Osteocyte (in vitro differentiated cells): ENCODE measurements at regions not wholly inside any gene's neighbourhood (a gene's known extent, or its start where the extent isn't known, plus 50 kb on each side); places are given as distances from the start of the nearest gene placed in this dataset.
"Not testable (repeated sequence)": the region's sequence is repeated elsewhere in the genome, so short reads cannot be mapped to it uniquely, and the experiment has no call there.

Experiments
- DNase-seq: peaks from one replicate; pipeline ENCODE4 v3.0.0; 2021; ENCODE audit warnings: mixed read lengths; ENCODE audit not compliant: unreplicated experiment; ENCODE audit errors: extremely low spot score
- H3K27ac Mint-ChIP-seq: one replicate; pipeline ENCODE4 v1.8.0; 2021; ENCODE audit warnings: mild to moderate bottlenecking, mixed read lengths; ENCODE audit not compliant: unreplicated experiment
- H3K27me3 Mint-ChIP-seq: one replicate; pipeline ENCODE4 v1.8.0; 2021; ENCODE audit warnings: mixed read lengths; ENCODE audit not compliant: unreplicated experiment
- H3K36me3 Mint-ChIP-seq: one replicate; pipeline ENCODE4 v1.8.0; 2021; ENCODE audit warnings: mixed read lengths; ENCODE audit not compliant: unreplicated experiment
- H3K4me1 Mint-ChIP-seq: one replicate; pipeline ENCODE4 v1.8.0; 2021; ENCODE audit warnings: mixed read lengths; ENCODE audit not compliant: unreplicated experiment
- H3K4me3 Mint-ChIP-seq: one replicate; pipeline ENCODE4 v1.8.0; 2021; ENCODE audit warnings: mild to moderate bottlenecking, moderate library complexity, mixed read lengths; ENCODE audit not compliant: unreplicated experiment
- H3K9me3 Mint-ChIP-seq: one replicate; pipeline ENCODE4 v1.8.0; 2021; ENCODE audit warnings: mixed read lengths; ENCODE audit not compliant: unreplicated experiment
- CTCF ChIP-seq: fragments of 200-600 bp; sonication (generic); IDR thresholded peaks from 2 replicates; pipeline ENCODE4 v1.5.0; 2021; ENCODE audit warnings: antibody characterized with exemption, mild to moderate bottlenecking, moderate library complexity

- not testable (repeated sequence) for H3K4me1 Mint-ChIP-seq, H3K27ac Mint-ChIP-seq, H3K36me3 Mint-ChIP-seq, H3K9me3 Mint-ChIP-seq, DNase-seq, H3K4me3 Mint-ChIP-seq, H3K27me3 Mint-ChIP-seq
Measured at GRCh38 chr9:65454034-65454433, 169.0 kb upstream of the FOXD4L5 start.

- H3K27me3 Mint-ChIP-seq, DNase-seq, H3K4me3 Mint-ChIP-seq, H3K27ac Mint-ChIP-seq, H3K36me3 Mint-ChIP-seq, H3K4me1 Mint-ChIP-seq: not testable (repeated sequence)
- H3K9me3 Mint-ChIP-seq: peaks cover 19% of the 10 kb centered on the region
Measured at GRCh38 chr9:65449886-65450610, 165.0 kb upstream of the FOXD4L5 start.

- no peak overlapping the region for H3K27ac Mint-ChIP-seq
- H3K27me3 Mint-ChIP-seq: no peaks in the 10 kb centered on the region
- TF ChIP-seq CTCF: no peak
Measured at GRCh38 chr9:65449423-65449822, 164.4 kb upstream of the FOXD4L5 start.

GRCh38 chr9:65447146-65447545 is 162.1 kb upstream of the FOXD4L5 start:
- H3K27me3 Mint-ChIP-seq, H3K4me3 Mint-ChIP-seq, H3K4me1 Mint-ChIP-seq, H3K36me3 Mint-ChIP-seq, H3K27ac Mint-ChIP-seq, DNase-seq: not testable (repeated sequence)
- H3K9me3 Mint-ChIP-seq: peaks cover 13% of the 10 kb centered on the region

More at GRCh38 chr9:65449423-65449822, 164.4 kb upstream of the FOXD4L5 start:
- no peaks in the 10 kb centered on the region for H3K36me3 Mint-ChIP-seq
- H3K4me3 Mint-ChIP-seq: no peak overlapping the region
- no peaks in the 10 kb centered on the region for H3K4me1 Mint-ChIP-seq
- H3K9me3 Mint-ChIP-seq: peaks cover 19% of the 10 kb centered on the region
- DNase-seq: no peak

- H3K9me3 Mint-ChIP-seq: peaks cover 18% of the 10 kb centered on the region
- DNase-seq, H3K27me3 Mint-ChIP-seq, H3K27ac Mint-ChIP-seq, H3K4me3 Mint-ChIP-seq, H3K36me3 Mint-ChIP-seq, H3K4me1 Mint-ChIP-seq: not testable (repeated sequence)
Measured at GRCh38 chr9:65445991-65446390, 161.0 kb upstream of the FOXD4L5 start.

- no peak for TF ChIP-seq CTCF
- peaks cover 23% of the 10 kb centered on the region for H3K9me3 Mint-ChIP-seq
- DNase-seq: no peak
- H3K4me1 Mint-ChIP-seq: no peaks in the 10 kb centered on the region
- H3K4me3 Mint-ChIP-seq: no peak overlapping the region
- H3K27me3 Mint-ChIP-seq: no peaks in the 10 kb centered on the region
- H3K27ac Mint-ChIP-seq: no peak overlapping the region
- no peaks in the 10 kb centered on the region for H3K36me3 Mint-ChIP-seq
Measured at GRCh38 chr9:65444943-65445342, 159.9 kb upstream of the FOXD4L5 start.

GRCh38 chr9:65442116-65442515 is 157.1 kb upstream of the FOXD4L5 start:
- H3K4me1 Mint-ChIP-seq, DNase-seq, H3K36me3 Mint-ChIP-seq, H3K27me3 Mint-ChIP-seq, H3K27ac Mint-ChIP-seq, H3K4me3 Mint-ChIP-seq: not testable (repeated sequence)
- peaks cover 31% of the 10 kb centered on the region for H3K9me3 Mint-ChIP-seq

- DNase-seq, H3K27me3 Mint-ChIP-seq, H3K27ac Mint-ChIP-seq, H3K4me3 Mint-ChIP-seq, H3K36me3 Mint-ChIP-seq, H3K4me1 Mint-ChIP-seq: not testable (repeated sequence)
- H3K9me3 Mint-ChIP-seq: peaks cover 35% of the 10 kb centered on the region
Measured at GRCh38 chr9:65441324-65441920, 156.4 kb upstream of the FOXD4L5 start.
